Muscle layer of colon (tissue), 2 donors: ENCODE measurements at regions not wholly inside any gene's neighbourhood (a gene's known extent, or its start where the extent isn't known, plus 50 kb on each side); places are given as distances from the start of the nearest gene placed in this dataset.

Experiments
- H3K27ac ChIP-seq: one replicate; pipeline ENCODE4 v1.7.0; 2013; ENCODE audit warnings: low read depth, mild to moderate bottlenecking, low read length, moderate library complexity
- H3K27me3 ChIP-seq, 2 donors: one replicate each; pipeline ENCODE4 v1.7.0; 2013; ENCODE audit warnings: low read length in 2 of 2, mild to moderate bottlenecking in 2 of 2; ENCODE audit not compliant: insufficient read depth in 2 of 2, control insufficient read depth in 1 of 2
- H3K36me3 ChIP-seq: one replicate; pipeline ENCODE4 v1.7.0; 2013; ENCODE audit warnings: mild to moderate bottlenecking, low read length; ENCODE audit not compliant: insufficient read depth
- H3K4me1 ChIP-seq: one replicate; pipeline ENCODE4 v1.7.0; 2013; ENCODE audit warnings: mild to moderate bottlenecking, low read length; ENCODE audit not compliant: insufficient read depth
- H3K4me3 ChIP-seq, 2 donors: one replicate each; pipeline ENCODE4 v1.7.0; 2013; ENCODE audit warnings: low read length in 2 of 2, low read depth in 1 of 2, mild to moderate bottlenecking in 1 of 2, moderate library complexity in 1 of 2
- H3K9ac ChIP-seq: one replicate; pipeline ENCODE4 v1.7.0; 2013; ENCODE audit warnings: low read length
- H3K9me3 ChIP-seq: one replicate; pipeline ENCODE4 v1.7.0; 2013; ENCODE audit warnings: mild to moderate bottlenecking, low read length
- donor health status: abdominal sarcoma.
- donor health status: Adenocarcinoma of cecum.

GRCh38 chr15:29490747-29491471 lies 221.3 kb upstream of the NSMCE3 start:
- H3K4me3 ChIP-seq, result no peak overlapping the region
- no peak overlapping the region for H3K27ac ChIP-seq
- H3K9me3 ChIP-seq, result no peaks in the 10 kb centered on the region
- H3K9ac ChIP-seq, result no peak overlapping the region
- no peaks in the 10 kb centered on the region for H3K36me3 ChIP-seq
- H3K4me1 ChIP-seq, result no peaks in the 10 kb centered on the region
- H3K27me3 ChIP-seq, result no peaks in the 10 kb centered on the region

- H3K27ac ChIP-seq, result no peak overlapping the region
- H3K9me3 ChIP-seq, result no peaks in the 10 kb centered on the region
- H3K36me3 ChIP-seq, result no peaks in the 10 kb centered on the region
- H3K4me3 ChIP-seq, result no peak overlapping the region
- no peaks in the 10 kb centered on the region for H3K27me3 ChIP-seq
- peaks cover 12% of the 10 kb centered on the region for H3K4me1 ChIP-seq
- no peak overlapping the region for H3K9ac ChIP-seq
Observed at GRCh38 chr15:29480949-29481348, 211.3 kb upstream of the NSMCE3 start.

- Histone ChIP-seq H3K27me3 (no peaks in the 10 kb centered on the region), H3K4me3 (no peak overlapping the region), H3K9ac (no peak overlapping the region), H3K4me1 (peaks cover 7% of the 10 kb centered on the region), H3K36me3 (no peaks in the 10 kb centered on the region), H3K9me3 (no peaks in the 10 kb centered on the region), H3K27ac (no peak overlapping the region)
Observed at GRCh38 chr15:29480278-29480677, 210.7 kb upstream of the NSMCE3 start.

- no peak overlapping the region for H3K9ac ChIP-seq
- H3K9me3 ChIP-seq, result no peaks in the 10 kb centered on the region
- no peaks in the 10 kb centered on the region for H3K27me3 ChIP-seq
- H3K4me1 ChIP-seq, result no peaks in the 10 kb centered on the region
- no peaks in the 10 kb centered on the region for H3K36me3 ChIP-seq
- no peak overlapping the region for H3K27ac ChIP-seq
- no peak overlapping the region for H3K4me3 ChIP-seq
Observed at GRCh38 chr15:29477256-29477655, 207.6 kb upstream of the NSMCE3 start.

GRCh38 chr15:29476503-29477080 lies 207.0 kb upstream of the NSMCE3 start:
- no peaks in the 10 kb centered on the region for H3K27me3 ChIP-seq
- no peaks in the 10 kb centered on the region for H3K36me3 ChIP-seq
- no peak overlapping the region for H3K9ac ChIP-seq
- H3K27ac ChIP-seq, result no peak overlapping the region
- no peaks in the 10 kb centered on the region for H3K9me3 ChIP-seq
- no peak overlapping the region for H3K4me3 ChIP-seq
- no peaks in the 10 kb centered on the region for H3K4me1 ChIP-seq

GRCh38 chr15:29475096-29475495 lies 205.5 kb upstream of the NSMCE3 start:
- Histone ChIP-seq H3K27me3 (no peaks in the 10 kb centered on the region), H3K27ac (no peak overlapping the region), H3K9me3 (no peaks in the 10 kb centered on the region), H3K36me3 (no peaks in the 10 kb centered on the region), H3K4me1 (no peaks in the 10 kb centered on the region), H3K9ac (no peak overlapping the region), H3K4me3 (no peak overlapping the region)

- H3K4me3 ChIP-seq, result no peak overlapping the region
- no peaks in the 10 kb centered on the region for H3K4me1 ChIP-seq
- no peak overlapping the region for H3K27ac ChIP-seq
- no peaks in the 10 kb centered on the region for H3K9me3 ChIP-seq
- no peaks in the 10 kb centered on the region for H3K27me3 ChIP-seq
- H3K36me3 ChIP-seq, result no peaks in the 10 kb centered on the region
- H3K9ac ChIP-seq, result no peak overlapping the region
Observed at GRCh38 chr15:29473621-29474105, 204.0 kb upstream of the NSMCE3 start.

GRCh38 chr15:29472901-29473445 lies 203.4 kb upstream of the NSMCE3 start:
- Histone ChIP-seq H3K9ac (no peak overlapping the region), H3K27ac (no peak overlapping the region), H3K36me3 (no peaks in the 10 kb centered on the region), H3K4me3 (no peak overlapping the region), H3K4me1 (no peaks in the 10 kb centered on the region), H3K9me3 (no peaks in the 10 kb centered on the region), H3K27me3 (no peaks in the 10 kb centered on the region)

- Histone ChIP-seq H3K4me1 (no peaks in the 10 kb centered on the region), H3K27me3 (no peaks in the 10 kb centered on the region), H3K4me3 (no peak overlapping the region), H3K9me3 (no peaks in the 10 kb centered on the region), H3K27ac (no peak overlapping the region), H3K36me3 (no peaks in the 10 kb centered on the region), H3K9ac (no peak overlapping the region)
Observed at GRCh38 chr15:29471757-29472156, 202.1 kb upstream of the NSMCE3 start.

GRCh38 chr15:29471306-29471705 lies 201.7 kb upstream of the NSMCE3 start:
- Histone ChIP-seq H3K27me3 (no peaks in the 10 kb centered on the region), H3K9ac (no peak overlapping the region)

GRCh38 chr15:29470794-29471193 lies 201.2 kb upstream of the NSMCE3 start:
- H3K9ac ChIP-seq, result no peak overlapping the region
- no peaks in the 10 kb centered on the region for H3K9me3 ChIP-seq
- no peak overlapping the region for H3K27ac ChIP-seq
- H3K27me3 ChIP-seq, result no peaks in the 10 kb centered on the region
- no peak overlapping the region for H3K4me3 ChIP-seq
- no peaks in the 10 kb centered on the region for H3K36me3 ChIP-seq
- peaks cover 4% of the 10 kb centered on the region for H3K4me1 ChIP-seq

More at GRCh38 chr15:29471306-29471705, 201.7 kb upstream of the NSMCE3 start:
- no peaks in the 10 kb centered on the region for H3K36me3 ChIP-seq
- no peaks in the 10 kb centered on the region for H3K9me3 ChIP-seq
- H3K27ac ChIP-seq, result no peak overlapping the region
- H3K4me1 ChIP-seq, result no peaks in the 10 kb centered on the region
- no peak overlapping the region for H3K4me3 ChIP-seq
